WTC11 (cell line): ENCODE measurements at regions not wholly inside any gene's neighbourhood (a gene's known extent, or its start where the extent isn't known, plus 50 kb on each side); places are given as distances from the start of the nearest gene placed in this dataset.

Experiments used
- NR2C2 ChIP-seq: sonication (generic); formaldehyde crosslinking; IDR thresholded peaks from 2 replicates; pipeline ENCODE4 v1.8.0; 2022; ENCODE audit warnings: mild to moderate bottlenecking, missing genetic modification reagents
- RELA ChIP-seq: sonication (generic); formaldehyde crosslinking; IDR thresholded peaks from 2 replicates; pipeline ENCODE4 v1.8.1; 2022; ENCODE audit warnings: missing genetic modification reagents, mild to moderate bottlenecking, borderline replicate concordance
- SP1 ChIP-seq: sonication (generic); formaldehyde crosslinking; conservative IDR thresholded peaks from 2 replicates; pipeline ENCODE4 v1.8.1; 2022; ENCODE audit warnings: missing genetic modification reagents
- TEAD4 ChIP-seq: sonication (generic); formaldehyde crosslinking; IDR thresholded peaks from 2 replicates; pipeline ENCODE4 v1.8.0; 2022; ENCODE audit warnings: mild to moderate bottlenecking, missing genetic modification reagents
- ZBTB21 ChIP-seq: sonication (generic); formaldehyde crosslinking; IDR thresholded peaks from 2 replicates; pipeline ENCODE4 v1.8.1; 2023; ENCODE audit warnings: mild to moderate bottlenecking, missing genetic modification reagents, borderline replicate concordance
- ZNF121 ChIP-seq: sonication (generic); formaldehyde crosslinking; IDR thresholded peaks from 2 replicates; pipeline ENCODE4 v1.8.0; 2023; ENCODE audit warnings: missing genetic modification reagents
- ZNF232 ChIP-seq: sonication (generic); formaldehyde crosslinking; IDR thresholded peaks from 2 replicates; pipeline ENCODE4 v1.8.0; 2022; ENCODE audit warnings: mild to moderate bottlenecking, missing genetic modification reagents
- TF ChIP-seq, protein P1 (sequence below): fragments of 200-600 bp; IDR thresholded peaks from 2 replicates; pipeline ENCODE4 v1.8.0; 2022; ENCODE audit warnings: antibody characterized with exemption
- TF ChIP-seq, protein P2 (sequence below): fragments of 250-450 bp; sonication (Bioruptor Pico); IDR thresholded peaks from 2 replicates; pipeline ENCODE4 v1.9.0; 2021; ENCODE audit warnings: moderate library complexity, mild to moderate bottlenecking, inconsistent platforms, borderline replicate concordance
- TF ChIP-seq, protein P3 (sequence below): sonication (generic); formaldehyde crosslinking; IDR thresholded peaks from 2 replicates; pipeline ENCODE4 v1.8.0; 2023; ENCODE audit warnings: missing genetic modification reagents
- TF ChIP-seq, protein P4 (sequence below): sonication (generic); formaldehyde crosslinking; IDR thresholded peaks from 2 replicates; pipeline ENCODE4 v1.8.1; 2022; ENCODE audit warnings: mild to moderate bottlenecking, moderate library complexity, missing genetic modification reagents
- TF ChIP-seq, protein P5 (sequence below): sonication (generic); formaldehyde crosslinking; IDR thresholded peaks from 2 replicates; pipeline ENCODE4 v1.8.1; 2022; ENCODE audit warnings: low read depth, mild to moderate bottlenecking, moderate library complexity, missing genetic modification reagents, borderline replicate concordance
- TF ChIP-seq, protein P6 (sequence below): sonication (generic); formaldehyde crosslinking; IDR thresholded peaks from 2 replicates; pipeline ENCODE4 v1.8.0; 2023; ENCODE audit warnings: mild to moderate bottlenecking, missing genetic modification reagents

DNA sequence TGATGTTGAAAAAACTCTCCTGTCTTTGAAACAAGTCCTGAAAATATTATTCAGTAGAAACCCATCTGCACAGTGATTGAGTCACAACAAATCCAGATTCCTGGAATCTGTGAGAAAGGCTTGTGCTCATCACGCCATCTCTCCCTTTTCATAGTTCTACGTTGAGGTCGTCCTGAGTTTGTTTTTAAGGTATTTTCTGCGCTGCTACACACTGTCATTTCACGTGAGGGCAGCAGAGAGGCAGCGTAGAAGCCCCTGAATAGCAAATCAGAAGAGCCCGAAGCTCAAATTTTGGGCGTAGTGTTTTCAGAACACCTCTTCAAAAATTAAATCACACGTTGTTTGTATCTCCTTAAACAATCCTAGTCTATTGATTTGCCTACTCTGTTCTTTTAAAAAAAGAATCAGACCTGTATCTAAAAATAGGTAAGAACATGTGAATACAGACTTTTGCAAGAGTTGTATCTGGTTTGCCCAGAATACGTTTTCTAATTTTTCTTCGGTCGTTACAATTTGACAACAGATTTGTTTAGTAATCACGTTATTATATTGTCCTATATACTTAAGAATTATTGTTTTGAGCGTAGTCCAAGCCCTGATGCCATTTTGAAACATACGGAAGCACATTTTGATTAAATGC is 61.6 kb upstream of the SLC38A11 start:
- TF ChIP-seq NR2C2 (CRISPR knock-in tag) (no peak), ZNF232 (CRISPR knock-in tag) (no peak), ZNF121 (no peak), SP1 (CRISPR knock-in tag) (no peak), TEAD4 (CRISPR knock-in tag) (no peak), ZBTB21 (CRISPR knock-in tag) (no peak), RELA (CRISPR knock-in tag) (no peak)
- TF ChIP-seq, protein P1, sequence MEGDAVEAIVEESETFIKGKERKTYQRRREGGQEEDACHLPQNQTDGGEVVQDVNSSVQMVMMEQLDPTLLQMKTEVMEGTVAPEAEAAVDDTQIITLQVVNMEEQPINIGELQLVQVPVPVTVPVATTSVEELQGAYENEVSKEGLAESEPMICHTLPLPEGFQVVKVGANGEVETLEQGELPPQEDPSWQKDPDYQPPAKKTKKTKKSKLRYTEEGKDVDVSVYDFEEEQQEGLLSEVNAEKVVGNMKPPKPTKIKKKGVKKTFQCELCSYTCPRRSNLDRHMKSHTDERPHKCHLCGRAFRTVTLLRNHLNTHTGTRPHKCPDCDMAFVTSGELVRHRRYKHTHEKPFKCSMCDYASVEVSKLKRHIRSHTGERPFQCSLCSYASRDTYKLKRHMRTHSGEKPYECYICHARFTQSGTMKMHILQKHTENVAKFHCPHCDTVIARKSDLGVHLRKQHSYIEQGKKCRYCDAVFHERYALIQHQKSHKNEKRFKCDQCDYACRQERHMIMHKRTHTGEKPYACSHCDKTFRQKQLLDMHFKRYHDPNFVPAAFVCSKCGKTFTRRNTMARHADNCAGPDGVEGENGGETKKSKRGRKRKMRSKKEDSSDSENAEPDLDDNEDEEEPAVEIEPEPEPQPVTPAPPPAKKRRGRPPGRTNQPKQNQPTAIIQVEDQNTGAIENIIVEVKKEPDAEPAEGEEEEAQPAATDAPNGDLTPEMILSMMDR, result peak; percentile 60
- TF ChIP-seq, protein P2, sequence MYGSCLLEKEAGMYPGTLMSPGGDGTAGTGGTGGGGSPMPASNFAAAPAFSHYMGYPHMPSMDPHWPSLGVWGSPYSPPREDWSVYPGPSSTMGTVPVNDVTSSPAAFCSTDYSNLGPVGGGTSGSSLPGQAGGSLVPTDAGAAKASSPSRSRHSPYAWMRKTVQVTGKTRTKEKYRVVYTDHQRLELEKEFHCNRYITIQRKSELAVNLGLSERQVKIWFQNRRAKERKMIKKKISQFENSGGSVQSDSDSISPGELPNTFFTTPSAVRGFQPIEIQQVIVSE (CRISPR knock-in tag), result no peak
- TF ChIP-seq, protein P3, sequence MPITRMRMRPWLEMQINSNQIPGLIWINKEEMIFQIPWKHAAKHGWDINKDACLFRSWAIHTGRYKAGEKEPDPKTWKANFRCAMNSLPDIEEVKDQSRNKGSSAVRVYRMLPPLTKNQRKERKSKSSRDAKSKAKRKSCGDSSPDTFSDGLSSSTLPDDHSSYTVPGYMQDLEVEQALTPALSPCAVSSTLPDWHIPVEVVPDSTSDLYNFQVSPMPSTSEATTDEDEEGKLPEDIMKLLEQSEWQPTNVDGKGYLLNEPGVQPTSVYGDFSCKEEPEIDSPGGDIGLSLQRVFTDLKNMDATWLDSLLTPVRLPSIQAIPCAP (CRISPR knock-in tag), result no peak
- TF ChIP-seq, protein P4, sequence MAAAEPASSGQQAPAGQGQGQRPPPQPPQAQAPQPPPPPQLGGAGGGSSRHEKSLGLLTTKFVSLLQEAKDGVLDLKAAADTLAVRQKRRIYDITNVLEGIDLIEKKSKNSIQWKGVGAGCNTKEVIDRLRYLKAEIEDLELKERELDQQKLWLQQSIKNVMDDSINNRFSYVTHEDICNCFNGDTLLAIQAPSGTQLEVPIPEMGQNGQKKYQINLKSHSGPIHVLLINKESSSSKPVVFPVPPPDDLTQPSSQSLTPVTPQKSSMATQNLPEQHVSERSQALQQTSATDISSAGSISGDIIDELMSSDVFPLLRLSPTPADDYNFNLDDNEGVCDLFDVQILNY (CRISPR knock-in tag), result no peak
- TF ChIP-seq, protein P5, sequence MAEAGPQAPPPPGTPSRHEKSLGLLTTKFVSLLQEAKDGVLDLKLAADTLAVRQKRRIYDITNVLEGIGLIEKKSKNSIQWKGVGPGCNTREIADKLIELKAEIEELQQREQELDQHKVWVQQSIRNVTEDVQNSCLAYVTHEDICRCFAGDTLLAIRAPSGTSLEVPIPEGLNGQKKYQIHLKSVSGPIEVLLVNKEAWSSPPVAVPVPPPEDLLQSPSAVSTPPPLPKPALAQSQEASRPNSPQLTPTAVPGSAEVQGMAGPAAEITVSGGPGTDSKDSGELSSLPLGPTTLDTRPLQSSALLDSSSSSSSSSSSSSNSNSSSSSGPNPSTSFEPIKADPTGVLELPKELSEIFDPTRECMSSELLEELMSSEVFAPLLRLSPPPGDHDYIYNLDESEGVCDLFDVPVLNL (CRISPR knock-in tag), result no peak
- TF ChIP-seq, protein P6, sequence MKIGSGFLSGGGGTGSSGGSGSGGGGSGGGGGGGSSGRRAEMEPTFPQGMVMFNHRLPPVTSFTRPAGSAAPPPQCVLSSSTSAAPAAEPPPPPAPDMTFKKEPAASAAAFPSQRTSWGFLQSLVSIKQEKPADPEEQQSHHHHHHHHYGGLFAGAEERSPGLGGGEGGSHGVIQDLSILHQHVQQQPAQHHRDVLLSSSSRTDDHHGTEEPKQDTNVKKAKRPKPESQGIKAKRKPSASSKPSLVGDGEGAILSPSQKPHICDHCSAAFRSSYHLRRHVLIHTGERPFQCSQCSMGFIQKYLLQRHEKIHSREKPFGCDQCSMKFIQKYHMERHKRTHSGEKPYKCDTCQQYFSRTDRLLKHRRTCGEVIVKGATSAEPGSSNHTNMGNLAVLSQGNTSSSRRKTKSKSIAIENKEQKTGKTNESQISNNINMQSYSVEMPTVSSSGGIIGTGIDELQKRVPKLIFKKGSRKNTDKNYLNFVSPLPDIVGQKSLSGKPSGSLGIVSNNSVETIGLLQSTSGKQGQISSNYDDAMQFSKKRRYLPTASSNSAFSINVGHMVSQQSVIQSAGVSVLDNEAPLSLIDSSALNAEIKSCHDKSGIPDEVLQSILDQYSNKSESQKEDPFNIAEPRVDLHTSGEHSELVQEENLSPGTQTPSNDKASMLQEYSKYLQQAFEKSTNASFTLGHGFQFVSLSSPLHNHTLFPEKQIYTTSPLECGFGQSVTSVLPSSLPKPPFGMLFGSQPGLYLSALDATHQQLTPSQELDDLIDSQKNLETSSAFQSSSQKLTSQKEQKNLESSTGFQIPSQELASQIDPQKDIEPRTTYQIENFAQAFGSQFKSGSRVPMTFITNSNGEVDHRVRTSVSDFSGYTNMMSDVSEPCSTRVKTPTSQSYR (CRISPR knock-in tag), result no peak
